Dendritic cell treated with granulocyte-macrophage colony-stimulating factor and Interleukin-4, amounts not matched to agents 40 ng/mL and 50 ng/mL, for 4 days (primary cell): ENCODE measurements at regions not wholly inside any gene's neighbourhood (a gene's known extent, or its start where the extent isn't known, plus 50 kb on each side); places are given as distances from the start of the nearest gene placed in this dataset.

ENCODE experiments used
- H3K27ac Mint-ChIP-seq: one replicate; pipeline ENCODE4 v1.8.0; 2022; ENCODE audit warnings: mild to moderate bottlenecking, mixed read lengths
- H3K27me3 Mint-ChIP-seq: one replicate; pipeline ENCODE4 v1.8.0; 2022; ENCODE audit warnings: mild to moderate bottlenecking, mixed read lengths
- H3K36me3 Mint-ChIP-seq: one replicate; pipeline ENCODE4 v1.8.0; 2022; ENCODE audit warnings: low read depth, mixed read lengths
- H3K4me1 Mint-ChIP-seq: one replicate; pipeline ENCODE4 v1.8.0; 2022; ENCODE audit warnings: low read depth, mixed read lengths
- H3K4me3 Mint-ChIP-seq: one replicate; pipeline ENCODE4 v1.8.0; 2022; ENCODE audit warnings: mild to moderate bottlenecking, moderate library complexity, mixed read lengths
- H3K9me3 Mint-ChIP-seq: one replicate; pipeline ENCODE4 v1.8.0; 2022; ENCODE audit warnings: mixed read lengths
- intact Hi-C: fragments of 100-400 bp; cut with micrococcal nuclease; formaldehyde crosslinking; loops from one replicate; pipeline ENCODE4 v1.15.0; 2022

DNA sequence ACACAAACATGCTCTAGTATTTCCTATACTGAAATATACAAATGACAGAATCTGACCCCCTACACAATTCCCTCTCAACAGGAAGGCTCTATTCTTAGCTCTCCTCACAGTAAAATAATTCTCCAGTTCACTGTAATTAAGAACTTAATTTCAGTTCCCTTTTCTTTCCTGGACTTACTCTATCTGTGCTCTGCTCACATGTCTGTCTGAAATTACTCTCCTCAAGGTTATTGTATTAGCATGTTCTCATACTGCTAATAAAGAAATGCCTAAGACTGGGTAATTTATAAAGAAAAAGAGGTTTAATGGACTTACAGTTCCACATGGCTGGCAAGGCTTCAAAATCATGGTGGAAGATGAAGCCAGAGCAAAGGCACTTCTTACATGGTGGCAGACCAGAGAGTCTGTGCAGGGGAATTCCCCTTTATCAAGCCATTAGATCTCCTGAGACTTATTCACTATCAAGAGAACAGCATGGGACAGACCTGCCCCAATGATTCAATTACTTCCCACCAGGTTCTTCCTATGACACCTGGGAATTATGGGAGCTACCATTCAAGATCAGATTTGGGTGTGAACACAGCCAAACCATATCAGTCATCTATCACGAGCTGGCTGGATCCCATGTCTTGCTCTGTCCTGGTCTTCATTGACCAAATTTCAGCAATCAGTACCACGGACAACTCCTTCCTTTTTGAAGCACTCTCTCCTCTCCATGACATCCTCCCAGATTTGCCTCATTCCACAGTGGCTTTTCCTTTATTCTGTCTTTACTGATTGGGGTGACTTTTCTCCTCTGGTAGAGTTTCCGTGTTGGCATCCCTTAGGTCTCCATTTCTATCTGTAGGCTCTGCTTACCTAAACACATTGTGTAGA is 110.9 kb downstream of the GALR1 start:
- Mint-ChIP-seq H3K36me3 (no peaks in the 10 kb centered on the region), H3K4me3 (no peak overlapping the region), H3K27me3 (peaks cover 2% of the 10 kb centered on the region), H3K27ac (no peak overlapping the region), H3K9me3 (peaks cover 35% of the 10 kb centered on the region), H3K4me1 (peaks cover 10% of the 10 kb centered on the region)
- intact Hi-C loops = no loop called here

DNA sequence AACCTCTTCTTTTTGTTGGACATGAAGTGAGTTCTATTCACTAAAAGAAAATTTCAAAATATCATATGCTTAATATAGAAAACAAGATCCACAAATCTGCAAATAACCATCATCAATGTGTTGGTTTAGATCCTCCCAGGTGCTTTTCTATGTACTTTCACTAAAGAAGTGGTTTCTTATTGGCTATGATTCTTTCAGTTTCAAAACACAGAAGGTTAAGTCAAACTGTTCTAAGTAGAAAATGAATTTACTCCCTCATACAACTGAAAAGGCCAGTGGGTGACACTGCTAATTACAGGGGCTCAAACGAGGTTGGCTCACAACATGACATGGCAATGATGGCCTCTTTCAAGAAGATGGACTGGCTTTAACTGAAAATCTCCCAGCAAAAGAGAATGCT is 111.7 kb downstream of the GALR1 start:
- Mint-ChIP-seq H3K27me3 (peaks cover 2% of the 10 kb centered on the region), H3K9me3 (peaks cover 35% of the 10 kb centered on the region), H3K4me3 (no peak overlapping the region), H3K36me3 (no peaks in the 10 kb centered on the region), H3K27ac (no peak overlapping the region), H3K4me1 (peaks cover 10% of the 10 kb centered on the region)
- intact Hi-C loops = no loop called here

GRCh38 chr18:77365667-77366066 is 116.0 kb downstream of the GALR1 start:
- H3K9me3 Mint-ChIP-seq = peaks cover 41% of the 10 kb centered on the region

GRCh38 chr18:77366067-77366719 is 116.5 kb downstream of the GALR1 start:
- intact Hi-C loops = no loop called here
- Mint-ChIP-seq H3K27me3 (peaks cover 2% of the 10 kb centered on the region), H3K9me3 (peaks cover 35% of the 10 kb centered on the region), H3K27ac (no peak overlapping the region), H3K4me3 (no peak overlapping the region), H3K36me3 (no peaks in the 10 kb centered on the region), H3K4me1 (no peaks in the 10 kb centered on the region)

More at GRCh38 chr18:77365667-77366066, 116.0 kb downstream of the GALR1 start:
- intact Hi-C loops = no loop called here
- H3K36me3 Mint-ChIP-seq = no peaks in the 10 kb centered on the region
- peaks cover 2% of the 10 kb centered on the region for H3K27me3 Mint-ChIP-seq
- no peaks in the 10 kb centered on the region for H3K4me1 Mint-ChIP-seq
- no peak overlapping the region for H3K4me3 Mint-ChIP-seq
- no peak overlapping the region for H3K27ac Mint-ChIP-seq

GRCh38 chr18:77366720-77367641 is 117.3 kb downstream of the GALR1 start:
- Mint-ChIP-seq H3K4me3 (no peak overlapping the region), H3K27me3 (peaks cover 2% of the 10 kb centered on the region), H3K36me3 (no peaks in the 10 kb centered on the region), H3K4me1 (no peaks in the 10 kb centered on the region), H3K9me3 (peaks cover 29% of the 10 kb centered on the region), H3K27ac (no peak overlapping the region)
- intact Hi-C loops = no loop called here

DNA sequence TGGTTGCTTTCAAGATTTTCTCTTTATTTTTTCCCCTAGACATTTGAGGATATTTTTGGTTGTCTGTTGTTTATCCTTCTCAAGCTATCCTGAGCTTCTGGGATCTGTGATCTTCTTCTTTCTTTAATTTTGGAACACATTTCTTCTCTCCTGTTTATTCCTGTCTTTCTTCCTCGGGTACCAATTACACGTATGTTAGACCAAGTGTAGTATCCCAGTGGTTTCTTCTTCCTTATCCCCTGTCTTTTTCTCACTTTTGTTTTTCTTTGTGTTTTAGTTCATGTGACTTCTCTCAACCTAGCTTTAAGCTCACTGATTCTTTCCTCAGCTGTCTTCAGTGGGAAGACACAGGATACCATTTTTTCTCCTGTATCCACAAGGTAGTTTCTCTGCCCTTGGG is 120.0 kb downstream of the GALR1 start:
- H3K4me3 Mint-ChIP-seq = no peak overlapping the region
- intact Hi-C loops = no loop called here
- H3K4me1 Mint-ChIP-seq = no peaks in the 10 kb centered on the region
- peaks cover 20% of the 10 kb centered on the region for H3K9me3 Mint-ChIP-seq
- no peak overlapping the region for H3K27ac Mint-ChIP-seq
- H3K36me3 Mint-ChIP-seq = no peaks in the 10 kb centered on the region
- H3K27me3 Mint-ChIP-seq = peaks cover 2% of the 10 kb centered on the region

- H3K36me3 Mint-ChIP-seq = no peaks in the 10 kb centered on the region
- H3K4me1 Mint-ChIP-seq = no peaks in the 10 kb centered on the region
- no peak overlapping the region for H3K4me3 Mint-ChIP-seq
- peaks cover 16% of the 10 kb centered on the region for H3K9me3 Mint-ChIP-seq
- H3K27me3 Mint-ChIP-seq = no peaks in the 10 kb centered on the region
- no peak overlapping the region for H3K27ac Mint-ChIP-seq
- intact Hi-C loops = no loop called here
Observed at GRCh38 chr18:77373730-77374445, 124.2 kb downstream of the GALR1 start.

- Mint-ChIP-seq H3K27me3 (no peaks in the 10 kb centered on the region), H3K4me1 (no peaks in the 10 kb centered on the region), H3K27ac (no peak overlapping the region), H3K9me3 (peaks cover 10% of the 10 kb centered on the region), H3K4me3 (no peak overlapping the region), H3K36me3 (no peaks in the 10 kb centered on the region)
- intact Hi-C loops = no loop called here
Observed at GRCh38 chr18:77374446-77374805, 124.8 kb downstream of the GALR1 start.

DNA sequence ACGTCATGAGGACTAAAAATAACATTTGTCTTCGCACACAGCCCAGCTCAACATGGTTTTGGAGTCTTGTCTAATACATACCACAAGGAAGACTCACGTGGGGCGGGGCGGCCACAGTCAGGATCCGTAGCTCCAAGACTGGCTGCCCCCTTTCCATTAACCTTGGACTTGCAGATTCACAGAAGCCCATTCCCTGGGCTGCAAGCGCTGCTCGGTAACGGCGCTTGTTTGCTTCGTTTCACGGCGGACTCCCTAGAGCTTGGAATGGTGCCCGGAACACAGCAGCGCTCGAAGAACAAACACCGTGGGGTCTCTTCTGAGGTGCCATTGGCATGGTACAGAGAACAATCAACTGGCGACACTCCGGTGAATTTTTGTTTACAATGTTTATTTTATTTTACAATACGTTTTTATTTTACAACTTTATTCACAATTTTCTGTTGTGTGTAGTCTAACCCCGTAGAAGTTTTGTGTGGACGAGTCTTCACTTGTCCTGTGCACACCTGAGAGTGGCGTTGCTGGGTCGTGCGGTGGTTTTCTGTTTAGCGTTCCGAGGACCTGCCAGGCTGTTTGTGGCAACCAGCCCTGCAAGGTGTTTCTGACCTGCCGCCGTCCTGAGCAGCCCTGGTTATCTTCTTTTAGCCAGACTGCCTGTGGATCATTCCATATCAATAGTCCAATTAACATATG is 126.5 kb downstream of the GALR1 start:
- no peak overlapping the region for H3K27ac Mint-ChIP-seq
- no peak overlapping the region for H3K4me3 Mint-ChIP-seq
- intact Hi-C loops = no loop called here
- H3K9me3 Mint-ChIP-seq = no peaks in the 10 kb centered on the region
- H3K27me3 Mint-ChIP-seq = no peaks in the 10 kb centered on the region
- H3K36me3 Mint-ChIP-seq = no peaks in the 10 kb centered on the region
- no peaks in the 10 kb centered on the region for H3K4me1 Mint-ChIP-seq

DNA sequence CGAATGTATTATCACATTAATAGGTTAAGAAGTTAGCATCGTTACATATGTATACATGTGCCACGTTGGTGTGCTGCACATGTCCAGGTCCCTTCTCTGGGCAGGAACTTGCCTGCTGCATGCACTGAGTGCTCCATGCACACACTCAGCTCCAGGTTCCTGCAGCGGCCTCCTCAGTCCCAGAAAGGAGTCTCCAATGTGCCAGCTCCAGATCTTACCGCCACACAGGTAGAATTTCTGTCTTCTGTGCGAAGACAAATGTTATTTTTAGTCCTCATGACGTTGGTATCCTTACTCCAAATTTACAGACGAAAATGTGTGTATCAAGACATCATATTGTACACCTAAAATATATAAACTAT is 127.1 kb downstream of the GALR1 start:
- H3K9me3 Mint-ChIP-seq = no peaks in the 10 kb centered on the region
- no peak overlapping the region for H3K27ac Mint-ChIP-seq
- H3K4me1 Mint-ChIP-seq = no peaks in the 10 kb centered on the region
- no peaks in the 10 kb centered on the region for H3K36me3 Mint-ChIP-seq
- intact Hi-C loops = no loop called here
- H3K27me3 Mint-ChIP-seq = no peaks in the 10 kb centered on the region
- H3K4me3 Mint-ChIP-seq = no peak overlapping the region

DNA sequence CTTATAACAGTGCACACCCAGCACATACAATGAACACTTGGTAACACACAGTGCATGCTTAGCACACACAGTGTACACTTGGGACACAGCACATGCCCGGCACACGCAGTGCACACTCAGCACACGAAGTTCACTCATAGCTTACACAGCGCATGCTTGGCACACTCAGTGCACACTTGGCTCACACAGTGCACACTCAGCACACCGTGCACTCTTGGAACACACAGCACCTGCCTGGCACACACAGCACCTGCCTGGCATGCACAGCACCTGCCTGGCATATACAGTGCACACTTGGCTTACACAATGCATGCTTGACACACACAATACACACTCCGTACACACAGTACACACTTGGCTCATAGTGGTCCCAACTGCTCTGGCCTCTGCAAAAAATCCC is 128.2 kb downstream of the GALR1 start:
- Mint-ChIP-seq H3K4me1 (no peaks in the 10 kb centered on the region), H3K27ac (no peak overlapping the region), H3K9me3 (no peaks in the 10 kb centered on the region), H3K4me3 (no peak overlapping the region), H3K27me3 (peaks cover 2% of the 10 kb centered on the region), H3K36me3 (no peaks in the 10 kb centered on the region)
- intact Hi-C loops = no loop called here

DNA sequence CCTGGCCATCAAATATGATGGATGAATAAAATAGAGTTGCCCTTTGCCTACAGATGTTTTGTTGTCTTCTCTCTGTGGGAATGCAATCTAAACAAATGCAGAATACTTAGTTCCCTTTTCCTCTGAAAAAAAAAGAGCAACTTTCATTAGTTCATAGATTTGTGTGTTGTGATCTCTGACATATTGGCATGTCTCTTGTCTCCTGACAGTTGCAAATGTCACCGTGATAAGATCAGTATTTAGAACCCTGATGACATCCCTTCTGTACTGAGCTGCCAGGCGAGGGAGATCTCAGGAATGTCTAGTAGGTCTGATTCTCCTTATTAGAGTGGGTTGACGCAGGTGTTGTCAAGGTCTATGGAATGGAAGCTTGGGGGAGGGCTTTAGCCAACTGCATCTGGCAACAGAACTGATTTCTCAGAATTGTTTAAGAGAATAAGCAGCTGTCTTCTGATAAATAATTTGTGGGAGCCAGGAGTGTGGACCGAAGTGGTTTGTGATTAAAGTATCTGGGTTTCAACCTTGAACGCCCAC is 130.4 kb downstream of the GALR1 start:
- H3K4me1 Mint-ChIP-seq = no peaks in the 10 kb centered on the region
- no peaks in the 10 kb centered on the region for H3K9me3 Mint-ChIP-seq
- no peak overlapping the region for H3K4me3 Mint-ChIP-seq
- H3K27ac Mint-ChIP-seq = no peak overlapping the region
- peaks cover 7% of the 10 kb centered on the region for H3K27me3 Mint-ChIP-seq
- intact Hi-C loops = no loop called here
- H3K36me3 Mint-ChIP-seq = no peaks in the 10 kb centered on the region

- Mint-ChIP-seq H3K27ac (no peak overlapping the region), H3K36me3 (no peaks in the 10 kb centered on the region), H3K4me1 (no peaks in the 10 kb centered on the region), H3K9me3 (no peaks in the 10 kb centered on the region), H3K4me3 (no peak overlapping the region), H3K27me3 (peaks cover 7% of the 10 kb centered on the region)
- intact Hi-C loops = no loop called here
Observed at GRCh38 chr18:77380695-77381094, 131.0 kb downstream of the GALR1 start.
